Left hindlimb (tissue), 1 donor: ENCODE measurements at regions not wholly inside any gene's neighbourhood (a gene's known extent, or its start where the extent isn't known, plus 50 kb on each side); places are given as distances from the start of the nearest gene placed in this dataset.

ENCODE experiments used
- DNase-seq: peaks from one replicate; pipeline ENCODE4 v3.0.0-alpha.2; 2018

DNA sequence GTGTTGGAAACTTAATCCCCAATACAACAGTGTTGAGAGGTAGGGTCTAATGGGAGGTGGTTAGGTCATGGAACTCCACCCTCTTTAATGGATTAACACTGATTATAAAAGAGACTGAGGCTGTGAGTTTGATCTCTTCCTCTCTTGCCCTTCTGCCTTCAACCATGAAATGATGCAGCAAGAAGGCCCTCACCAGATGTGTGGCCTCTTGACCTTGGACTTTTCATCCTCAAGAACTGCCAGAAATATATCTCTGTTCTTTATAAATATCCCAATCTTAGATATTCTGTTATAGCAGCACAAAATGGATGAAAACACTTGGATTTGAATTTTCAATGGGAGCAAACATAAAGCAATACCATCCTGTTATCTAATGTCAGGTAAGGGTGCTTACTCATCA, 67.6 kb downstream of the NMUR2 start:
- no peak for DNase-seq

DNA sequence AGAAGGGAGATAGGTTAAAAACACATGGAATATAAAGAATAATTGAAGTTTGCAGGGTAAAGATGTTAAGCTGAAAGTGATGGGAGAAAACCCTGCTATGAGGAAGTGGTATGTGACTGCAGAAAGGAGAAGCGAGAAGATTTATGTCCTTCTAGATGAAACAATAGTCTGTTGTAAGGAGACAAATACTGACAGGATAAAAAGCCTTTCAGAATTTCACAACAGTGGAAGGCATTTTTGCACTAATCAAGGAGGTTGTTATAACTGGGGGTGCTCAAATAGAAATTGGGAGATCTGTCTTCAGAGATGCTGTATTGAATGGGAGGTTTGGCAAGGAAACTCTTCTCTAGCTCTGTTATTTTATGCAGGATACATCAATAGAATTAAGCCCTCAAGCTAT, 69.6 kb downstream of the NMUR2 start:
- no peak for DNase-seq

DNA sequence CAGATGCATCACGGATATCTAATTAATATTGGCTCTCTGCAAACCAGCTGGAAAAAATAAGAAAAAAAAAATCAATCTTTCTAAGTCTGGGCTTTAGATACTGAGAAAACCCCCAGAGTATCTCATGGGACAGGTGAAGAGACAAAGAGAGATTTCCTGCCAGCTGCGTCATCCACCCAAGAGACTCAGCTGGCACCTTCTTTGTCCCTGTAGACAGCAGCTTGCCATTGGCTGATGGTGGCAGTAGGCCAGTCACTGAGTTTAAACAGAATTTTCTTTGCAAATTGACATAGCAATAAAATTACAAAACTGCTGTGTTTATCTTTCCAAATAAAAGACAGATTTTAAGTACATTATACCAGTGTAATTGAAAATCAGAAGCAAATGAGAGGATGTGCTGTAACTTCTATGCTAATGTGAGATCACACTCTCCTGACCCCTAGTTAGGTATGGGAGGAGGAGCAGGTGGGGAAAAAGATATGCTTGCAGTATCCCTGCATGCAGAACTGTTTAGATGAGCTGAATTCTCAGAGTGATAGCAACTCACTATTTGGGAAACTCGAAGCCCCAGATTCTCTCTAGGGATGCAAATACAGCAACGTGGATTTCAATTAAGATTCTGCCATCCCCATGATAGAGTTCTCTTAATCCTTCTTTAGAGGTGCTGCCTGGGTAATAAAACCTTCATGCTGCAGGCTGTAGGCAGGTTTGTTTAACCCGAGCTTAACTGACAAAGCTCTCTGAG, 72.2 kb downstream of the NMUR2 start:
- DNase-seq: no peak

DNA sequence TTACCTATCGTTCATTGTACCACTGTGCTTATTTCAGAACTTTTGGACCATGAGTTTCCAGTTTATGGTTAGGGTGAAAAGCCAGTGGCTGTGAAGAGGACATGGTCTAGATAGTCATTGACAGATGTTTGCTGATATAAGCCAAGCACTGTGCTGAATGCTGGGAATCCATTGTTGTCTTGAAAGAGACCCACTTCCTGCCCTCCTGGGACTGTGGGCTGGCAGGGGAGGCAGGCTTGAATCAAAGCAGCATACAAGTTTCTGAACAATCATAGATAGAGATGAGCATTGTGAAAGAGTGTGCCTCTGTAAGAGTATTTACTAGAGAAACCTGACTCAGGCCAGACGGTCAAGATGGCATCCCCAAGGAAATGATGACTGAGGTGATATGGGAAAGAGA, 73.4 kb downstream of the NMUR2 start:
- no peak for DNase-seq

DNA sequence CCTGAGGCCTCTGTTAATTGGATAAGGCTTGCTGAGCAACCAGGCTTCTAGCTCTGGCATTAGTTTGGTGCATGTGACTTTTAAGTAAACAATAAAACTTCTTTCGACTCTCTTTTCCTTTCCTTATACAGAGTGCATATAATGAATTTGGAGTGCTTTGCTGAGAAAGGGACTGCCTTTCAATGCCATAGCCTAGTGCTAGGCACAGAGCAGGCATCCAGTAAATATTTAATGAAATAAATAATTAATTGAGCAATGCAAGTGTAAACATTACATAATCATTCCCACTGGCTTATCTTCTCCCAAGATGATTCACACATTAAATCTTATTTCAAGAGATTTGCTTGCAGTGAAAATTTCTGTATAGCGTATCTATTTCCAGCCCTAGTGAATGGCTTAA, 74.1 kb downstream of the NMUR2 start:
- DNase-seq: no peak

DNA sequence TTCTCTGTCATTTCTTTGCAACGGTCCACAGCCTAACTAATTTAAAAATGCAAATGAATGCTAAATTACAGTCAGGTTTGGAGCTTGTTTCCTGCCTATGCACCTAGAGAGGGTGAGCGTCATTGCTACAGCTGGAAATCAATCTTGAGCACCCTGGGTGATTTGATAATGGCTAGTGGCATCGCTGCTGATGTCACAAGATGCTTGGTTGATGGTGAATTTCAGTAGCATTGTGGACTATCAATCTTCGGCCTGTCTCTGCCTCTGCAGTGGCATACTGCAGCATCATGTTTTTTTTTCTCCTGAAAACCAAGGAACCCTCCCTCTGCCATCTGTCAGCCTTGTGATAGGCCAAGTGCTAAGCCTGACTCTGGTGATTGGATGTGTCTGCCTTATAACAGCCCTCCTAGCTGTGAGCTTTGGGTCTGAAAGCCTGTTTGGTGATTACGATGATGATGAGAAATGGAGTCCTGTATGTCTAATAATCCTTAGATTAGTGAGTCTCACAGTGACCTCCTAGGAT, 75.3 kb downstream of the NMUR2 start:
- no peak for DNase-seq

DNA sequence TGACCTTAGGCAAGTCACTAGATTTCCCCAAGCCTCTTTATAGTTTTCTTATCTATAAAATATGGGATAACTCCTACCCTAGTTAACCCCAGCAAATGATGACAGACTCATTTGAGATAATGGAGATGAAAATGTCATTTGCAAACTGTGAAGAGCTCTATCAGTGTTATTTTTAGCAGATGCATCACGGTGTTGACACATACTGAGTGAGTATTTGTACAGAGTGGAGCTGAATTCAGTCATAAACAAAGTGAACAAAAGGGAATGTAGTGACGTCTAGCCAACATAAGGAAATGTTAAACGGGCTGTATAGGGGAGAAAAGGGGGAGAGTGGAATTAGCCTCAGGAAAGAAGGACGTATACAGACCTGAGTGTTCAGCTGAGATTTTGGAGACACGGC, 75.9 kb downstream of the NMUR2 start:
- no peak for DNase-seq

DNA sequence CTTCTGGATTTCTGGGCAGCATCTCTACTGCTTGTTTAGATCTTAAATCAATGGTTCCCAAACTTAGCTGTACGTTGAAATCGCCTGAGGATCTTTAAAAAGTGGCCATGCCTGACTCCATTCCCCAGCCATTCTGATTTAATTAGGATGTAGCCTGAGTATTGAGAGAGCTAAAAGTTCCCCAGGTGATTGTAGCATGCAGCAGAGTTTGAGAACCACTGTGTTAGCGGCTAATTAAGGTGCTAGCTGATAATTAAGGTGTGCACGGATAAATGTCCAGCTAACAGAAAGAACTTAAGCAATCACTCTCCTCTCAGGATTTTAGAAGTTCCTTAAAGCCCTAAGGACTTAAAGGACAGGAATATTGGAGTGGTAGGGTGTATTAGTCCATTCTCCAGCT, 89.1 kb downstream of the NMUR2 start:
- no peak for DNase-seq

DNA sequence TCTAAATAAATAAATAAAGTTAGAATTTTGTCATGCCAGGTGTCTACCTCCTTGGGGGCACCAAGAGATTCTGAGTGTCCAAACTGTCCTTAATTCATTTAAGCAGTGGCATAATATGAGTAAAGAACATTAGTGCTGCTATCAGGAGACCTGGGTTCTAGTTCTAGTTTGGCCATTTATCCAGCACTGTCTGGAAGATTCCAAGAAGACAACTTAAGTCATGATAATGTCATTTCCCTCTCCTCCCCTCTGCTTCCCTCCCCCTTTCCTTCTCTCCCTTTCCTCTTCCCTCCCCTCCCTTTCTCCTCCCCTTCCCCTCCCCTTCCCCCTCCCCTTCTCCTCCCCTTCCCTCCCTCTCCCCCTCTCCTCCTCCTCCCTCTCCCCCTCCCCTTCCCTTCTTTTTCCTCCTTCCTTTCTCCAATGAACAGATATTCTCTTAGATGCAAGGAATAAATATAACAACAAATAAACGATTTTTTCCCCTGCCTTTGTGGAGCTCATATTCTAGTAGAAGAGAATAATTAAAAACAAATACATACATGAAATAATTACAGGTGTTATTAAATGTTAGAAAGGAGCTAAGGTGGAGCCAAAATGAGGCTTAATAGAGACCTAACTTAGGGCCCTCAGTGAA, 90.8 kb downstream of the NMUR2 start:
- DNase-seq: no peak

DNA sequence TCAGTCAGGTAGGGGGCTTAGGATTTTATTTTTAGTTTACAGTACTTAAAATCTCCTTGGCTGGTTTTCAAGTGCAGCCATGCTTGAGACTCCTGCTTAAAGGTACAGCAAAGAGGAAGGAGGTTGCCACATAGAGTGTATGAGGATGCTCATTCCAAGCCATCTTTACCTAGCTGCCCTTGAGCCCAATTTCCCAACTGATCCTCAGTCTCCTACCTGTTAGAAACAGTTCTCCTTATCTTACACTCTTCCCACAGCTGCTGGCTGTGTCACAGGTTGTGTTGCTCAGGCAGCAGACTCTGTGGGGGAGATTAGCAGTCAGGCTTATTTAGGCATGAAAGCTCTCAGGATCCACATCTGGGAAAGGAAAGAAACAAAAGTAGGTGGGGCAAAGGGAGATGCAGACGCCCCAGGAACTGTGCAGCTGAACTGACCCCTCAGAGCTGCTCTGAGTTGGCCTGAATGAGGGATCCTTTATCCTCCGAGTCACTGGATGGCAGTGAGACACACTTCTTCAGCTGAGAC, 95.1 kb downstream of the NMUR2 start:
- no peak for DNase-seq

DNA sequence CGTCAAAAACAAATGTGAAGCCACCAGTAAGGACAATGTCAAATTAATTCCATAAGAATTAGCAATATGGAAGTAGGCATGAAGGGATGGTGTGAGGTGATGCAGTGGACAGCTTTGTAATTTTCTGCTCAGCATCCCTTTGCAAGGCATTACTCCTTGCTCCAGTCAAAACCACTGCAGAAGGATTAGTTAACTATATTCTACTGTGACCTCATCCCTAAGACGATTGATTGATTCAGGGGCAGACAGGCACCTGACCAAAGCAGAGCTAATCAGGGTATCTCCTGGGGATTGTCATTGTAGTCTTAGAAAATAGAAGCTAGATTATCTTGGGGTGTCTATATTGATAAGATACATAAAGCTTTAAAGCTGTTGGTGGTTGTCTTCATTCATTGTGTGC, 98.7 kb downstream of the NMUR2 start:
- DNase-seq: no peak

DNA sequence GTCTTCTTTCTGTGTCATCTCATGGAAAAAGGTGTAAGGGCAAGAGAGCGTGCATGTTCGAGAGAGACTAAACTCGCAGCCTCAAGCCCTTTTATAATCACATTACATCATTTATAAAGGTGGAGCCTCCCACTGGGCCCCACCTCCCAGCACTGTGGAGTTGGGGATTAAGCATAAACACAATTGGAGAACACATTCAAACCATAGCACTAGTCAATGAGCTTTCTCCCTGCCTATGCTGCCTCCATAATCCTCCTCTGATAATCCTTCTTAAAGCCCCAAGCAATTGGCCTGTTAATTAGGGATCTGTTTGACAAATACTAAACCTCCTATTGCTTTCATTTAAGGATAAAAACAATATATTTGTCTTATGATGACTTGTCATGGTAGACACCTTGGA, 99.6 kb downstream of the NMUR2 start:
- DNase-seq: no peak

DNA sequence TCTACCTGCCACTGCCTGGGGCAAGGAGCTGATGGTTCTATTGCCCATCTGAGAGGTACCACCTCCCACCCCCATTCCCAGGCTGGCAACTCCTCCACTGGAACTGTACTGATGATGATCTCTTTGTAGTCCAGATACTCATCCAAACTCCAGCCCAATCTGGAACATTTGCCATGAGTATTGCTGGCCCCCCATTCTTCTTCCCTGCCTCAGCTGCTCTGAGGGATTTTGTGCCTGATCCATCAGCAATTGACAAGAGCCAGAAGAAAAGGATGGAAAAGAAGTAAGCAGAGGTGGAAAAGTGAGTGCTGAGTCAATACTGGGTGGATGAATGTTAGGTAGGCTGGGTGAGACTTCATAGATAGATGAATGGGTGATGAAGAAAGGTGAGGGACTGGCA, 101.2 kb downstream of the NMUR2 start:
- DNase-seq: no peak

DNA sequence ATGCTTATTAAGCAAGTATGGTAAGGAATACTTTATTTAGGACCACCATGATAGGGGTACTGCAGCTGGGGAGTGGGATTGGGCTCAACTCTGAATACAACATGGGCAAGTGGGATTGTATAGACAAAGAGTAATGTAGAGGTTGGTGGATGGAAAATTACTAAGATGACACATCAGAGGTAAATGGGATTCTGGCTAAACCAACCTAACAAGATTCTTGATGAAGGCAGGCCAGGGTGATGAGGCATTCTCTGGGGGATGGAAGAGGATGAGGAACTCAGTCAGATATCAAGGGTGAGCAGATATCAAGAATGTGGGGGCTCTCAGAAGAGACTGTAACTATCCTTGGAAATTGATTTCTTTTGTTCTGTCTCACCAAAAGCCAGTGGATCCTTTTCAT, 107.2 kb downstream of the NMUR2 start:
- DNase-seq: no peak

DNA sequence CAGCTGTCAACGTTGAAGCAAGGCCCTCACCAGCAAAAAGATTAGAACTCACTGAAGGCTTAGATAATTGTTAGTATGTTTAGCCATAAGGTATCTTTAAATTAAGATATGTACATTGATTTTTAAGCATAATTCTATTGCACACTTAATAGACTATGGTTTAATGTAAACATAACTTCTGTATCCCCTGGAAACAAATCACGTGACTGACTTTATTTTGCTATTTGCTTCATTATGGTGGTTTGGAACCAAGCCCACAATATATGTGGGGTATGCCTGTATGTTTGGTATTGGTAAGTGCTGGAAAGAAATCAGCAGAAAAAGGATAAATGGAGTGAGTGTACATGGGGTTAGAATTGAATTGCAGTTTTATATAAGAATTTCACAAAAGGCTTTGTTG, 111.9 kb downstream of the NMUR2 start:
- DNase-seq: no peak

DNA sequence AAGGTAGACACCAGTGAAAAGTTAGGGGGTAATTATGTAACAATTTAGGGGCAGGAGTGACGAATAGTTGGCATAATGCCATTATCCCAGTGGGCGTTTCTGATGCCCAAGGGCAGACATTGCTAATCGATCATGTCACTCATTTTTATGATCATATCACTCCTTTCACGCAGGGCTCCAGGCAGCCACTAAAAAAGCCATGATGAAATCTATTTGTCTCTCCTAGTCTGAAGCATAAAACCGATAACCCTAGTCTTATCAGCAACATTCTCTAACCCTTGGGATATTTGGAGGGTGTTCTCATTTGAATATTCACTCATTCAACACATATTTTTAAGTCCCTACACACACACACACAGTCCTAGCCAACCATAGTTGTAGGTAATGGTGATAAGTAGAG, 114.9 kb downstream of the NMUR2 start:
- no peak for DNase-seq

DNA sequence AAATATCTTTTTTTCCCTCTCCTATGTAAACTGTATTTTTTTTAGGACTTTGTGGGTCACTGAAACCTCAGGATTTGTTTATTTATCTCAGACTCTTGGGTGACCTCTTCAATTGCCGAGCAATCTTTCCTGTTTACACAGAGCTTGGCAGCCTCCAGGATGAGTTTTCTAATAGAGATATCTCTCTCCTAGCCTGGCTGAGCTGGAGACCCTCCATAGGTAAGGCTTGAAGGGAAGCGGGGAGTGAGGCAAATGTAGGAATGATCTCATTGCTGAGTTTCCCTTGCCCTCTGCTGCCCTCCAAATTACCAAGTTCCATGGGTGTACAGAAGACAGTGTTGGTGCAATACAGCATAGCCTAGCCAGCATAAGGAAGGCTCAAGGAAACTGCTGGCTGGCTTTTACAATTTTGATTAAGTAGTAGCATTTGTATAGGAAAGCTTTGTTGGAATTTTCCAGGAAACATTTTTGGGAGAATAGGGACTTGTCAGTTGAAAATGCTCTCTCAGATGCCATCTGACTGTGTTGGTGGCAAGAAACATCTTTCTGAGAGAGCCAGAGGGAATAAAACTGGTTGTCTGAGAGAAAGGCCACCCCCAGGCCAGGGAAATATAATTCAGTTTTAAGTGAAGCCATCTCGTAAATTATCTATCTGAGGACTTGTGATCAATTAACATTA, 116.0 kb downstream of the NMUR2 start:
- no peak for DNase-seq

DNA sequence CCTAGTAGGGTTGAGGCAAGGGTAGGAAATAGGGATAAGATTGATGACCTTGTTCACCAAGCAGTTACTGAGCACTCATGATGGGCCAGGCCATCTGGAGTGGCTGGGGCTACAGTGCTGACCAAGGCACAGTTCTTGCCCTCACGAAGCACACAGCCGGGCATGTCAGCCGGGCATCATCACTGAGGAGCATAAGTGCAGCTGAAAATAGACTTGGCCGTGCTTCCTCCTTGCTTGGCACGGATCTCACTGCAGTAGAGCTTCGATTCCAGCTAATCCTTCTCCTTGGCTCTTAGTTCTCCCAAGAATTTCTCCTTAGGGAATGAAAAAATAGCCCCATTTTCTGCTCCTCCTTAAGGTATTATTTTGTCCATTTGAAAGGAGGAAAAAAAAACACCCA, 116.6 kb downstream of the NMUR2 start:
- DNase-seq: no peak

DNA sequence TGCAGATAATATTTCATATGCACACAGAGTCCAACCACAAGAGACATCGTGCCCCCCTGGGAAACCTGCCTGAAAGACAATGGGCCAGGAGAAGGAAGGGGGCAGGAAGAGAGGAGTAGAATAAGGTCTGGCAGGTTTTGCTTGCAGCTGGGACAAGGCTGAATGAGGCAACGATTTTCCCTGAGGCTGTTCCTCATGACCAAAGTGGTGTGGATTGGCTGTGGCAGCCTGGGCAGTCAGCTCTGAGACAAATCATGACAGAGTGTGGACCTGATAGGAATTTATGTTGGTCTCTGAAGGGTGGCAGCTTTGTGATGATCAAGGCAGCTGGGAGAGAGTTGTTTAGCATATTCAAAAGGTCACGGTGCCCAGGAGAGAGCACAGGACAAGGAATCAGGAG, 119.3 kb downstream of the NMUR2 start:
- DNase-seq: no peak

DNA sequence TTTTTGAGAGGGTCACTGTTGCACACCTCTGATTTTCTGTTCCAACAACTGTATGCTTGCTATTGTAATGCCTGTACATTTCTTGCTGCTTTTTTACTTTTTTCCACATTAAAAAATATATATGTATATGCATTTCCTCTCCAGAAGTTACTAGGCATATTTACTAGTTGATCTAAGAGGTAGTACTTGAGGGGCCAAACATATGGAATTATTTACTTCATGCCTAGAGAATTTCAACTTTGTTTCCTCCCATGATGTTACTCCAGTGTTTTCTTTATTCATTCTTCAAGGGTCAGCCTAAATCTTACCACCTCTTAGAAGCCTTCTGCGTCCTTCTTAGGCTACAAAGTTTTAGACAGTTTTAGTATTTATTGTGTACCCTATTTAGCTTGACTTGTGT, 122.7 kb downstream of the NMUR2 start:
- no peak for DNase-seq

DNA sequence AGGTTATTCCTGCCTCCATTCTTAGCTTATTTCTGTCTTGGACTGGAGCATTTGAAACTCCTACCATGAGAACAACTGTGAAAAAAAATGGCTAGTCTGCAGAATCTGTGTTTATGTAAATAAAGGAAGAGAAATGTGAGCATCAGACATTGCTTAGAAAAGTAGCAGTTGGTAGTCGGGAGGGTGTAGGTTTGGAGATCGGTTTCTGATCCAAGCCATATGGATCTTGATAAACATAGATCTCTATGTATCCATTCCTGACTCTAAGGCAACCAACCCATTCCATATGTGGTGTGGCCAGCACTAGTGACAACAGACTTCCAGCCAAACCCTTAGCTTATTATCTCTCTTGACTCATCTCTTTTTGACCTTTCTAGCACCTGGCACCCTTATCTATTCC, 127.1 kb downstream of the NMUR2 start:
- no peak for DNase-seq

DNA sequence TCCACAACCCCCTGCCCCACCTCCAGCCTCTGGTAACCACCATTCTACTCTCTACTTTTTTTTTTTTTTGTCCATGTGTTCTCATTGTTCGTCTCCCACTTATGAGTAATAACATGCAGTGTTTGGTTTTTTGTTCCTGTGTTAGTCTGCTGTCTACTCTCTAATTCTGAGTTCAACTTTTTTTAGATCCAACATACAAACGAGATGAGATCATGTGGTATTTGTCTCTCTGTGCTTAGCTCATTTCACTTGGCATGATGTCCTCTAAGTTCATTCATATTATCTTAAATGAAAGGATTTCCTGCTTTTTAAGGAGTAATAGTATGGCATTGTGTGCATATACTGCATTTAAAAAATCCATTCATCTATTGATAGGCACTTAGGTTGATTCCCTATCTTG, 130.9 kb downstream of the NMUR2 start:
- DNase-seq: no peak

DNA sequence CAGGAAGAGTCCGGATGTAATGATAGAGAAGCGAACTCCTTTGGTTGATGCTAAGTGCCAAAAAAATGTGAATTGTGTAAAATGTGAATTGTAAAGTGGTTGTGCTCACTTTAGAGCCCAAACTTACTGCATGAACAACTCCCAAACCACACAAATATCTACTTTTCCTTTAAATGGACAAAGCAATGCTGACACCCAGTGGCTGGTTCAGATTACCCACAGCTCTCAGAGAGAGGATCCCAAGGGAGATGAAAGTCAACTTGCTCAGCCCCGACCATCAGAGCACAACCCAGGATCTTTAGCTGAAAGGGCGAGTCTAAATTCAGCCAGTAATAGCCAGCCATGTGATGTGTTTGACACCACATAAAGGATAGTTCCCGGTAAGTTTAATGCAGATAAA, 133.7 kb downstream of the NMUR2 start:
- DNase-seq: no peak

DNA sequence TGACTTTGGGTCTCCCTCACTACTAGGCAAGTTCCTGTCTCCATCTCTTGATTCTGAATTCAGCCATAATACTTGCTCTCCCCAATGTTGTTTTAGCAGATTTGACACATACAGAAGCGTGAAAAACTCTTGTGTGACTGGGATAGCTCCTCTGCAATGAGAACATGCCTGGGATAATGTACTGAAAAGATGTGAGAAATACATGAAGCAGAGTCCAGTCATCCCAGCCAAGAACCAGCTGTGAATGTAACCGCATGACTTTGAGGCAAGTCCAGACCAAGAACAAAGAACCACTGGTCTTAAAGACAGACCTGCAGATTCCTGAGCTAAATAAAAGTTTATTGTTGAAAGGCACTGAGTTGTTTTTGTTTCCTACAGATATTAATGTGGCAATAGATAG, 135.0 kb downstream of the NMUR2 start:
- DNase-seq: no peak
